ENCODE measurements at regions not wholly inside any gene's neighbourhood (a gene's known extent, or its start where the extent isn't known, plus 50 kb on each side); places are given as distances from the start of the nearest gene placed in this dataset.

GRCh38 chr13:76160961-76161925 is 525.1 kb downstream of the LMO7 start:
- DNase-seq (ENCODE audit: low read depth in 4 of 4, low spot score in 3 of 4), result peak in 1 of 4 donors; percentile 5

- no peak for DNase-seq (ENCODE audit: low read depth in 4 of 4, low spot score in 3 of 4)
These were observed 524.4 kb downstream of the LMO7 start for GRCh38 chr13:76160506-76160905.

GRCh38 chr13:76157926-76158325 is 521.8 kb downstream of the LMO7 start:
- DNase-seq (ENCODE audit: low read depth in 4 of 4, low spot score in 3 of 4), result no peak

GRCh38 chr13:76153239-76153638 is 517.1 kb downstream of the LMO7 start:
- DNase-seq (ENCODE audit: low read depth in 4 of 4, low spot score in 3 of 4), result no peak

GRCh38 chr13:76148926-76149325 is 512.8 kb downstream of the LMO7 start:
- DNase-seq (ENCODE audit: low read depth in 4 of 4, low spot score in 3 of 4), result no peak

- DNase-seq (ENCODE audit: low read depth in 4 of 4, low spot score in 3 of 4), result no peak
These were observed 512.2 kb downstream of the LMO7 start for GRCh38 chr13:76148374-76148773.

- DNase-seq (ENCODE audit: low read depth in 4 of 4, low spot score in 3 of 4), result no peak
These were observed 496.4 kb downstream of the LMO7 start for GRCh38 chr13:76132532-76132931.

GRCh38 chr13:76131551-76131950 is 495.4 kb downstream of the LMO7 start:
- DNase-seq (ENCODE audit: low read depth in 4 of 4, low spot score in 3 of 4), result no peak

- no peak for DNase-seq (ENCODE audit: low read depth in 4 of 4, low spot score in 3 of 4)
These were observed 493.3 kb downstream of the LMO7 start for GRCh38 chr13:76129305-76130000.

GRCh38 chr13:76127922-76128321 is 491.8 kb downstream of the LMO7 start:
- no peak for DNase-seq (ENCODE audit: low read depth in 4 of 4, low spot score in 3 of 4)

- DNase-seq (ENCODE audit: low read depth in 4 of 4, low spot score in 3 of 4), result no peak
These were observed 487.4 kb downstream of the LMO7 start for GRCh38 chr13:76123548-76123947.

GRCh38 chr13:76116751-76117360 is 480.7 kb downstream of the LMO7 start:
- no peak for DNase-seq (ENCODE audit: low read depth in 4 of 4, low spot score in 3 of 4)

GRCh38 chr13:76106763-76107162 is 470.6 kb downstream of the LMO7 start:
- DNase-seq (ENCODE audit: low read depth in 4 of 4, low spot score in 3 of 4), result no peak

GRCh38 chr13:76094645-76095044 is 458.5 kb downstream of the LMO7 start:
- no peak for DNase-seq (ENCODE audit: low read depth in 4 of 4, low spot score in 3 of 4)

- DNase-seq (ENCODE audit: low read depth in 4 of 4, low spot score in 3 of 4), result no peak
These were observed 454.9 kb downstream of the LMO7 start for GRCh38 chr13:76091076-76091475.

GRCh38 chr13:76086729-76087128 is 450.6 kb downstream of the LMO7 start:
- DNase-seq (ENCODE audit: low read depth in 4 of 4, low spot score in 3 of 4), result no peak

GRCh38 chr13:76067850-76068249 is 431.7 kb downstream of the LMO7 start:
- DNase-seq (ENCODE audit: low read depth in 4 of 4, low spot score in 3 of 4), result no peak

- no peak for DNase-seq (ENCODE audit: low read depth in 4 of 4, low spot score in 3 of 4)
These were observed 417.1 kb downstream of the LMO7 start for GRCh38 chr13:76053181-76053580.

GRCh38 chr13:76049376-76049746 is 413.2 kb downstream of the LMO7 start:
- DNase-seq (ENCODE audit: low read depth in 4 of 4, low spot score in 3 of 4), result no peak

- no peak for DNase-seq (ENCODE audit: low read depth in 4 of 4, low spot score in 3 of 4)
These were observed 412.7 kb downstream of the LMO7 start for GRCh38 chr13:76048675-76049375.

- no peak for DNase-seq (ENCODE audit: low read depth in 4 of 4, low spot score in 3 of 4)
These were observed 412.0 kb downstream of the LMO7 start for GRCh38 chr13:76048131-76048530.

All from left renal pelvis (tissue), 4 donors.